Mesendoderm (in vitro differentiated cells): ENCODE measurements at regions not wholly inside any gene's neighbourhood (a gene's known extent, or its start where the extent isn't known, plus 50 kb on each side); places are given as distances from the start of the nearest gene placed in this dataset.
A peak's percentile ranks its signal among the peaks of the same experiment; 100 is the strongest.

Experiments used
- DNase-seq: peaks from one replicate; pipeline ENCODE4 v3.0.0; 2013
- H2AK5ac ChIP-seq: 2 replicates; pipeline ENCODE4 v1.6.1; 2013; ENCODE audit warnings: low read length, inconsistent platforms
- H2BK120ac ChIP-seq: 2 replicates; pipeline ENCODE4 v1.6.1; 2013; ENCODE audit warnings: low read depth, mild to moderate bottlenecking, low read length, moderate library complexity, mixed read lengths
- H2BK15ac ChIP-seq: replicated peaks from 2 replicates; pipeline ENCODE4 v1.6.1; 2013; ENCODE audit warnings: low read depth, mild to moderate bottlenecking, moderate library complexity
- H2BK5ac ChIP-seq: 2 replicates; pipeline ENCODE4 v1.6.1; 2013; ENCODE audit warnings: low read length, inconsistent platforms
- H3K18ac ChIP-seq: 2 replicates; pipeline ENCODE4 v1.6.1; 2013; ENCODE audit warnings: mild to moderate bottlenecking, low read length, mixed read lengths
- H3K23ac ChIP-seq: one replicate; pipeline ENCODE4 v1.6.1; 2013; ENCODE audit warnings: low read length
- H3K27ac ChIP-seq: 2 replicates; pipeline ENCODE4 v1.5.1; 2013; ENCODE audit warnings: low read depth, mild to moderate bottlenecking, inconsistent platforms, low read length, moderate library complexity
- H3K27me3 ChIP-seq: 2 replicates; pipeline ENCODE4 v1.6.1; 2013; ENCODE audit warnings: low read length, control low read depth, mild to moderate bottlenecking, inconsistent platforms; ENCODE audit not compliant: insufficient read depth, poor library complexity
- H3K36me3 ChIP-seq: 2 replicates; pipeline ENCODE4 v1.6.1; 2013; ENCODE audit warnings: low read length, inconsistent platforms; ENCODE audit not compliant: control insufficient read depth, insufficient read depth
- H3K4ac ChIP-seq: one replicate; pipeline ENCODE4 v1.6.1; 2013; ENCODE audit warnings: low read depth, mild to moderate bottlenecking, low read length, moderate library complexity
- H3K4me1 ChIP-seq: 2 replicates; pipeline ENCODE4 v1.6.1; 2013; ENCODE audit warnings: low read depth, low read length, inconsistent platforms; ENCODE audit not compliant: control insufficient read depth
- H3K4me2 ChIP-seq: 2 replicates; pipeline ENCODE4 v1.6.1; 2013; ENCODE audit warnings: low read length
- H3K4me3 ChIP-seq: 2 replicates; pipeline ENCODE4 v1.5.1; 2013; ENCODE audit warnings: mild to moderate bottlenecking, low read length
- H3K56ac ChIP-seq: one replicate; pipeline ENCODE4 v1.6.1; 2013; ENCODE audit warnings: low read length
- H3K79me1 ChIP-seq: 2 replicates; pipeline ENCODE4 v1.6.1; 2013; ENCODE audit warnings: low read length, inconsistent platforms
- H3K79me2 ChIP-seq: 2 replicates; pipeline ENCODE4 v1.6.1; 2013; ENCODE audit warnings: mild to moderate bottlenecking, low read length; ENCODE audit not compliant: control insufficient read depth, insufficient read depth
- H3K9ac ChIP-seq: 2 replicates; pipeline ENCODE4 v1.6.1; 2013; ENCODE audit warnings: low read length, inconsistent platforms
- H4K5ac ChIP-seq: one replicate; pipeline ENCODE4 v1.6.1; 2013; ENCODE audit warnings: low read length
- H4K8ac ChIP-seq: one replicate; pipeline ENCODE4 v1.6.1; 2013; ENCODE audit warnings: low read depth, mild to moderate bottlenecking, control low read depth, low read length, moderate library complexity
- WGBS: extraction: QIAGEN DNeasy Blood & Tissue Kit; methylation state at CpG from one replicate; pipeline ENCODE4 v1.1.7; 2013; ENCODE audit warnings: low lambda C conversion rate, missing lambda C conversion rate; ENCODE audit not compliant: insufficient coverage; ENCODE audit errors: extremely low coverage; 5-methylcytosine and 5-hydroxymethylcytosine counted together

- Histone ChIP-seq H3K79me1 (no peaks in the 10 kb centered on the region), H4K8ac (no peak overlapping the region), H3K23ac (no peak overlapping the region), H2BK15ac (no peak overlapping the region), H3K9ac (no peak overlapping the region), H2AK5ac (no peak overlapping the region), H3K56ac (peak overlapping the region; percentile 45), H3K4ac (no peak overlapping the region), H4K5ac (no peak overlapping the region), H3K4me2 (no peak overlapping the region), H3K4me3 (no peak overlapping the region), H3K79me2 (no peaks in the 10 kb centered on the region), H3K4me1 (peaks cover 32% of the 10 kb centered on the region), H3K27ac (peak overlapping the region; percentile 1), H2BK5ac (peak overlapping the region; percentile 15), H3K27me3 (no peaks in the 10 kb centered on the region), H3K18ac (no peak overlapping the region), H2BK120ac (no peak overlapping the region), H3K36me3 (no peaks in the 10 kb centered on the region)
- no peak for DNase-seq
- WGBS = no CpG with 5 or more reads among the region's 6 CpGs
These were observed 51.9 kb upstream of the TMEM163 start for GRCh38 chr2:134770702-134771101.

GRCh38 chr2:134771313-134771801, 52.6 kb upstream of the TMEM163 start:
- no CpG with 5 or more reads among the region's 4 CpGs for WGBS

GRCh38 chr2:134772493-134773169, 53.8 kb upstream of the TMEM163 start:
- no peak overlapping the region for H2AK5ac ChIP-seq
- no CpG with 5 or more reads among the region's 8 CpGs for WGBS
- H3K4me1 ChIP-seq = peaks cover 37% of the 10 kb centered on the region
- H2BK15ac ChIP-seq = peak overlapping the region; percentile 23
- no peaks in the 10 kb centered on the region for H3K36me3 ChIP-seq
- no peak overlapping the region for H4K5ac ChIP-seq
- H3K4me2 ChIP-seq = no peak overlapping the region
- H3K4ac ChIP-seq = no peak overlapping the region
- H3K79me1 ChIP-seq = no peaks in the 10 kb centered on the region
- no peak overlapping the region for H3K9ac ChIP-seq
- H3K23ac ChIP-seq = no peak overlapping the region
- peak overlapping the region; percentile 76 for H2BK5ac ChIP-seq
- peak; percentile 96 for DNase-seq
- no peaks in the 10 kb centered on the region for H3K79me2 ChIP-seq
- H4K8ac ChIP-seq = no peak overlapping the region
- H3K18ac ChIP-seq = no peak overlapping the region
- no peak overlapping the region for H3K4me3 ChIP-seq
- H3K27me3 ChIP-seq = no peaks in the 10 kb centered on the region
- H3K56ac ChIP-seq = peak overlapping the region; percentile 22
- H3K27ac ChIP-seq = no peak overlapping the region
- H2BK120ac ChIP-seq = no peak overlapping the region

More at GRCh38 chr2:134771313-134771801, 52.6 kb upstream of the TMEM163 start:
- H3K56ac ChIP-seq = peak overlapping the region; percentile 65
- H3K4me2 ChIP-seq = peak overlapping the region; percentile 25
- H3K9ac ChIP-seq = no peak overlapping the region
- peak overlapping the region; percentile 57 for H3K27ac ChIP-seq
- no peak overlapping the region for H3K23ac ChIP-seq
- H3K4me1 ChIP-seq = peaks cover 37% of the 10 kb centered on the region
- no peak overlapping the region for H3K4ac ChIP-seq
- H3K79me2 ChIP-seq = no peaks in the 10 kb centered on the region
- H2BK15ac ChIP-seq = no peak overlapping the region
- H3K4me3 ChIP-seq = no peak overlapping the region
- no peaks in the 10 kb centered on the region for H3K79me1 ChIP-seq
- no peak overlapping the region for H4K8ac ChIP-seq
- DNase-seq = peak; percentile 97
- H4K5ac ChIP-seq = peak overlapping the region; percentile 95
- H2AK5ac ChIP-seq = no peak overlapping the region
- H3K27me3 ChIP-seq = no peaks in the 10 kb centered on the region
- H3K36me3 ChIP-seq = no peaks in the 10 kb centered on the region
- H3K18ac ChIP-seq = no peak overlapping the region
- H2BK5ac ChIP-seq = peak overlapping the region; percentile 93
- H2BK120ac ChIP-seq = no peak overlapping the region

GRCh38 chr2:134773335-134773734, 54.5 kb upstream of the TMEM163 start:
- Histone ChIP-seq H2BK15ac (no peak overlapping the region), H3K4me2 (no peak overlapping the region), H3K27me3 (no peaks in the 10 kb centered on the region), H2BK120ac (peak overlapping the region; percentile 65), H3K18ac (peak overlapping the region; percentile 71), H3K4me1 (peaks cover 37% of the 10 kb centered on the region), H3K9ac (no peak overlapping the region), H3K36me3 (no peaks in the 10 kb centered on the region), H3K27ac (peak overlapping the region; percentile 33), H3K79me2 (no peaks in the 10 kb centered on the region), H3K56ac (peak overlapping the region; percentile 22), H3K79me1 (no peaks in the 10 kb centered on the region), H4K5ac (no peak overlapping the region), H2AK5ac (no peak overlapping the region), H3K4ac (no peak overlapping the region), H3K23ac (no peak overlapping the region), H3K4me3 (no peak overlapping the region), H2BK5ac (peak overlapping the region; percentile 30), H4K8ac (no peak overlapping the region)
- DNase-seq = peak; percentile 91
- no CpG with 5 or more reads among the region's 7 CpGs for WGBS

GRCh38 chr2:134773759-134774742, 55.3 kb upstream of the TMEM163 start:
- H3K79me1 ChIP-seq = no peaks in the 10 kb centered on the region
- H4K8ac ChIP-seq = no peak overlapping the region
- H3K4me2 ChIP-seq = no peak overlapping the region
- H3K9ac ChIP-seq = no peak overlapping the region
- H3K23ac ChIP-seq = no peak overlapping the region
- WGBS = no CpG with 5 or more reads among the region's 7 CpGs
- no peak overlapping the region for H2AK5ac ChIP-seq
- H3K4ac ChIP-seq = peak overlapping the region; percentile 50
- peak overlapping the region; percentile 90 for H2BK5ac ChIP-seq
- H3K36me3 ChIP-seq = no peaks in the 10 kb centered on the region
- no peak overlapping the region for H2BK15ac ChIP-seq
- H3K27ac ChIP-seq = peak overlapping the region; percentile 58
- peak overlapping the region; percentile 69 for H3K56ac ChIP-seq
- no peak overlapping the region for H4K5ac ChIP-seq
- no peaks in the 10 kb centered on the region for H3K27me3 ChIP-seq
- no peak overlapping the region for H3K4me3 ChIP-seq
- peak; percentile 96 for DNase-seq
- no peak overlapping the region for H2BK120ac ChIP-seq
- H3K4me1 ChIP-seq = peaks cover 37% of the 10 kb centered on the region
- no peaks in the 10 kb centered on the region for H3K79me2 ChIP-seq
- peak overlapping the region; percentile 63 for H3K18ac ChIP-seq
